WTC11 (cell line): ENCODE measurements at regions not wholly inside any gene's neighbourhood (a gene's known extent, or its start where the extent isn't known, plus 50 kb on each side); places are given as distances from the start of the nearest gene placed in this dataset.

ENCODE experiments used
- ATAC-seq: fragments of 200-7000 bp; cut with Tn5 transposase; 2 replicates; pipeline ENCODE4 v1.10.0; 2021; ENCODE audit warnings: mild to moderate bottlenecking, moderate library complexity
- CTCF ChIA-PET: fragments of 300-600 bp; sonication (Branson Sonifier 250); formaldehyde crosslinking; loops from one replicate; lab custom pipeline; 2021; ENCODE audit warnings: antibody characterized with exemption; lab: Charles Lee
- POLR2A ChIA-PET: fragments of 350-600 bp; sonication (Branson Sonifier 250); formaldehyde crosslinking; loops from one replicate; lab custom pipeline; 2021; ENCODE audit warnings: antibody characterized with exemption; lab: Charles Lee
- DNase-seq: peaks from one replicate; pipeline ENCODE4 v3.0.0; 2021; ENCODE audit warnings: low spot score
- H3K27ac Mint-ChIP-seq: 2 replicates; pipeline ENCODE4 v1.8.0; 2021; ENCODE audit warnings: mixed read lengths
- H3K27me3 Mint-ChIP-seq: 2 replicates; pipeline ENCODE4 v1.8.0; 2021; ENCODE audit warnings: low read depth, mild to moderate bottlenecking, moderate library complexity, mixed read lengths
- H3K36me3 Mint-ChIP-seq: 2 replicates; pipeline ENCODE4 v1.8.0; 2021; ENCODE audit warnings: mixed read lengths
- H3K4me1 Mint-ChIP-seq: 2 replicates; pipeline ENCODE4 v1.8.0; 2022; ENCODE audit warnings: mixed read lengths
- H3K4me3 Mint-ChIP-seq: 2 replicates; pipeline ENCODE4 v1.8.0; 2021; ENCODE audit warnings: mild to moderate bottlenecking, moderate library complexity, mixed read lengths
- H3K9me3 Mint-ChIP-seq: 2 replicates; pipeline ENCODE4 v1.8.0; 2021; ENCODE audit warnings: mixed read lengths
- ATF1 ChIP-seq: sonication (generic); formaldehyde crosslinking; IDR thresholded peaks from 2 replicates; pipeline ENCODE4 v1.8.1; 2023; ENCODE audit warnings: mild to moderate bottlenecking, moderate library complexity, missing genetic modification reagents
- ATF6 ChIP-seq: sonication (generic); formaldehyde crosslinking; IDR thresholded peaks from 2 replicates; pipeline ENCODE4 v1.8.1; 2023; ENCODE audit warnings: mild to moderate bottlenecking, missing genetic modification reagents
- CDX4 ChIP-seq: fragments of 250-450 bp; sonication (Bioruptor Pico); IDR thresholded peaks from 2 replicates; pipeline ENCODE4 v1.9.0; 2021; ENCODE audit warnings: moderate library complexity, mild to moderate bottlenecking, inconsistent platforms, borderline replicate concordance
- E2F4 ChIP-seq: sonication (generic); formaldehyde crosslinking; IDR thresholded peaks from 2 replicates; pipeline ENCODE4 v1.8.1; 2022; ENCODE audit warnings: low read depth, mild to moderate bottlenecking, moderate library complexity, missing genetic modification reagents, borderline replicate concordance
- EMX1 ChIP-seq: fragments of 250-450 bp; sonication (Bioruptor Pico); IDR thresholded peaks from 2 replicates; pipeline ENCODE4 v1.8.0; 2021; ENCODE audit warnings: mild to moderate bottlenecking
- JUN ChIP-seq: sonication (generic); formaldehyde crosslinking; IDR thresholded peaks from 2 replicates; pipeline ENCODE4 v1.8.0; 2023; ENCODE audit warnings: mild to moderate bottlenecking, missing genetic modification reagents
- KAT7 ChIP-seq: sonication (generic); formaldehyde crosslinking; IDR thresholded peaks from 2 replicates; pipeline ENCODE4 v1.8.1; 2023; ENCODE audit warnings: missing genetic modification reagents, mild to moderate bottlenecking, borderline replicate concordance
- MLX ChIP-seq: sonication (generic); formaldehyde crosslinking; IDR thresholded peaks from 2 replicates; pipeline ENCODE4 v1.8.1; 2023; ENCODE audit warnings: mild to moderate bottlenecking, missing genetic modification reagents, moderate library complexity
- NFYB ChIP-seq: sonication (generic); formaldehyde crosslinking; conservative IDR thresholded peaks from 2 replicates; pipeline ENCODE4 v1.8.0; 2022; ENCODE audit warnings: low read depth, missing genetic modification reagents
- PREB ChIP-seq: sonication (generic); formaldehyde crosslinking; IDR thresholded peaks from 2 replicates; pipeline ENCODE4 v1.8.1; 2022; ENCODE audit warnings: mild to moderate bottlenecking, missing genetic modification reagents, moderate library complexity, borderline replicate concordance
- PRRX2 ChIP-seq: fragments of 250-450 bp; sonication (Bioruptor Pico); IDR thresholded peaks from 2 replicates; pipeline ENCODE4 v1.8.0; 2021; ENCODE audit warnings: mild to moderate bottlenecking
- RELA ChIP-seq: sonication (generic); formaldehyde crosslinking; IDR thresholded peaks from 2 replicates; pipeline ENCODE4 v1.8.1; 2022; ENCODE audit warnings: missing genetic modification reagents, mild to moderate bottlenecking, borderline replicate concordance
- SMAD3 ChIP-seq: sonication (generic); formaldehyde crosslinking; IDR thresholded peaks from 2 replicates; pipeline ENCODE4 v1.8.0; 2022; ENCODE audit warnings: missing genetic modification reagents, mild to moderate bottlenecking, borderline replicate concordance
- SMAD4 ChIP-seq: sonication (generic); formaldehyde crosslinking; IDR thresholded peaks from 2 replicates; pipeline ENCODE4 v1.8.0; 2022; ENCODE audit warnings: mild to moderate bottlenecking, missing genetic modification reagents
- SOX15 ChIP-seq: fragments of 250-450 bp; sonication (Bioruptor Pico); IDR thresholded peaks from 2 replicates; pipeline ENCODE4 v1.9.0; 2021; ENCODE audit warnings: mild to moderate bottlenecking
- USF2 ChIP-seq: sonication (generic); formaldehyde crosslinking; IDR thresholded peaks from 2 replicates; pipeline ENCODE4 v1.8.1; 2023; ENCODE audit warnings: mild to moderate bottlenecking, missing genetic modification reagents, moderate library complexity
- ZNF138 ChIP-seq: sonication (generic); formaldehyde crosslinking; conservative IDR thresholded peaks from 2 replicates; pipeline ENCODE4 v1.8.1; 2022; ENCODE audit warnings: mild to moderate bottlenecking, moderate library complexity, missing genetic modification reagents
- ZNF219 ChIP-seq: sonication (generic); formaldehyde crosslinking; IDR thresholded peaks from 2 replicates; pipeline ENCODE4 v1.8.0; 2023; ENCODE audit warnings: missing genetic modification reagents, mild to moderate bottlenecking, borderline replicate concordance
- ZNF232 ChIP-seq: sonication (generic); formaldehyde crosslinking; IDR thresholded peaks from 2 replicates; pipeline ENCODE4 v1.8.0; 2022; ENCODE audit warnings: mild to moderate bottlenecking, missing genetic modification reagents
- ZNF281 ChIP-seq: sonication (generic); formaldehyde crosslinking; IDR thresholded peaks from 2 replicates; pipeline ENCODE4 v1.8.0; 2023; ENCODE audit warnings: mild to moderate bottlenecking, missing genetic modification reagents

GRCh38 chr9:87270221-87270847, 227.3 kb upstream of the DAPK1 start:
- Mint-ChIP-seq H3K27ac (0 out of 2 replicates have a peak overlapping the region, but pooled peaks have one; percentile 21), H3K4me3 (no peak overlapping the region), H3K36me3 (no peaks in the 10 kb centered on the region), H3K4me1 (no peaks in the 10 kb centered on the region), H3K9me3 (peaks cover 9% of the 10 kb centered on the region), H3K27me3 (no peaks in the 10 kb centered on the region)
- ATAC-seq: peak; percentile 36
- POLR2A ChIA-PET: no interaction called here
- CTCF ChIA-PET: no interaction called here
- TF ChIP-seq ZNF138 (CRISPR knock-in tag): no peak
- TF ChIP-seq, all 79 proteins: peak for 0
- no peak for DNase-seq

GRCh38 chr9:87270848-87271234, 226.8 kb upstream of the DAPK1 start:
- Mint-ChIP-seq H3K36me3 (no peaks in the 10 kb centered on the region), H3K27me3 (no peaks in the 10 kb centered on the region), H3K4me1 (no peaks in the 10 kb centered on the region), H3K27ac (no peak overlapping the region), H3K4me3 (no peak overlapping the region), H3K9me3 (peaks cover 9% of the 10 kb centered on the region)
- DNase-seq (no peak), ATAC-seq (no peak)
- CTCF ChIA-PET: no interaction called here
- TF ChIP-seq EMX1 (CRISPR knock-in tag) (no peak), E2F4 (no peak), MLX (CRISPR knock-in tag) (no peak), USF2 (CRISPR knock-in tag) (no peak), PREB (CRISPR knock-in tag) (no peak), ATF6 (CRISPR knock-in tag) (no peak), ZNF232 (CRISPR knock-in tag) (no peak), KAT7 (no peak), CDX4 (CRISPR knock-in tag) (no peak), ZNF281 (CRISPR knock-in tag) (no peak), SMAD4 (CRISPR knock-in tag) (no peak), SOX15 (no peak), JUN (CRISPR knock-in tag) (no peak), NFYB (CRISPR knock-in tag) (no peak), ZNF219 (CRISPR knock-in tag) (no peak), RELA (CRISPR knock-in tag) (no peak), PRRX2 (CRISPR knock-in tag) (no peak), SMAD3 (CRISPR knock-in tag) (no peak), ATF1 (no peak)
- POLR2A ChIA-PET: no interaction called here
